Neural cell (in vitro differentiated cells): ENCODE measurements at regions not wholly inside any gene's neighbourhood (a gene's known extent, or its start where the extent isn't known, plus 50 kb on each side); places are given as distances from the start of the nearest gene placed in this dataset.

Experiments used
- H2AFZ ChIP-seq: fragments of 200-600, 300-800 bp; sonication (generic), shearing (Covaris generic); 2 replicates; pipeline ENCODE4 v1.6.0; 2014; ENCODE audit warnings: low read depth, mild to moderate bottlenecking, antibody characterized with exemption, low read length, moderate library complexity
- H3F3A ChIP-seq: fragments of 200-600 bp; shearing (Covaris generic); 2 replicates; pipeline ENCODE4 v1.6.1; 2016; ENCODE audit warnings: mild to moderate bottlenecking, moderate library complexity, mixed read lengths, antibody characterized with exemption, low read length; ENCODE audit not compliant: insufficient read depth, poor library complexity, severe bottlenecking
- H3K27ac ChIP-seq: fragments of 200-600, 300-800 bp; sonication (generic), shearing (Covaris generic); 2 replicates; pipeline ENCODE4 v1.5.1; 2014; ENCODE audit warnings: mild to moderate bottlenecking, low read length, moderate library complexity
- H3K27me3 ChIP-seq: fragments of 300-800, 200-600 bp; sonication (generic), shearing (Covaris generic); 2 replicates; pipeline ENCODE4 v1.6.0; 2014; ENCODE audit warnings: mild to moderate bottlenecking, low read depth, low read length, moderate library complexity; ENCODE audit not compliant: insufficient read depth
- H3K36me3 ChIP-seq: fragments of 300-800, 200-600 bp; sonication (generic), shearing (Covaris generic); 2 replicates; pipeline ENCODE4 v1.5.1; 2014; ENCODE audit warnings: mild to moderate bottlenecking, antibody characterized with exemption, low read length, moderate library complexity; ENCODE audit not compliant: insufficient read depth
- H3K4me2 ChIP-seq: fragments of 300-800, 200-600 bp; sonication (generic), shearing (Covaris generic); 2 replicates; pipeline ENCODE4 v1.6.0; 2014; ENCODE audit warnings: mild to moderate bottlenecking, low read length
- H3K4me3 ChIP-seq: fragments of 300-800, 200-600 bp; sonication (generic), shearing (Covaris generic); 2 replicates; pipeline ENCODE4 v1.5.1; 2014; ENCODE audit warnings: mild to moderate bottlenecking, low read length, moderate library complexity
- H3K79me2 ChIP-seq: fragments of 200-600 bp; shearing (Covaris generic); replicated peaks from 2 replicates; pipeline ENCODE4 v1.6.0; 2014; ENCODE audit warnings: mild to moderate bottlenecking, low read length, moderate library complexity; ENCODE audit not compliant: insufficient read depth
- H3K9ac ChIP-seq: fragments of 300-800, 200-600 bp; sonication (generic), shearing (Covaris generic); 2 replicates; pipeline ENCODE4 v1.6.1; 2016; ENCODE audit warnings: mild to moderate bottlenecking, low read length, mixed read lengths
- H3K9me2 ChIP-seq: fragments of 200-600 bp; shearing (Covaris generic); 2 replicates; pipeline ENCODE4 v1.6.1; 2016; ENCODE audit warnings: mild to moderate bottlenecking, low read length, mixed read lengths; ENCODE audit not compliant: insufficient read depth
- H3K9me3 ChIP-seq: fragments of 200-600, 300-800 bp; sonication (generic), shearing (Covaris generic); 2 replicates; pipeline ENCODE4 v1.6.1; 2016; ENCODE audit warnings: mild to moderate bottlenecking, mixed run types, low read length, moderate library complexity, mixed read lengths
- H4K20me1 ChIP-seq: fragments of 200-600 bp; shearing (Covaris generic); 2 replicates; pipeline ENCODE4 v1.6.1; 2016; ENCODE audit warnings: mild to moderate bottlenecking, mixed run types; ENCODE audit not compliant: insufficient read depth
- CTCF ChIP-seq: fragments of 450-650 bp; IDR thresholded peaks from 2 replicates; pipeline ENCODE4 v1.5.1; 2014; ENCODE audit warnings: antibody characterized with exemption, mild to moderate bottlenecking, moderate library complexity; ENCODE audit not compliant: poor library complexity, severe bottlenecking
- EP300 ChIP-seq: fragments of 450-650 bp; conservative IDR thresholded peaks from 2 replicates; pipeline ENCODE4 v1.6.1; 2014; ENCODE audit warnings: antibody characterized with exemption, mild to moderate bottlenecking, moderate library complexity; ENCODE audit not compliant: poor library complexity, severe bottlenecking
- EZH2 ChIP-seq: fragments of 200-600, 300-800 bp; shearing (Covaris generic), sonication (generic); IDR thresholded peaks from 2 replicates; pipeline ENCODE4 v1.6.1; 2014; ENCODE audit warnings: antibody characterized with exemption, low read length, borderline replicate concordance, mild to moderate bottlenecking; ENCODE audit not compliant: insufficient read depth, poor library complexity, severe bottlenecking
- MXI1 ChIP-seq: fragments of 450-650 bp; conservative IDR thresholded peaks from 2 replicates; pipeline ENCODE4 v1.6.1; 2014; ENCODE audit warnings: antibody characterized with exemption, mild to moderate bottlenecking; ENCODE audit not compliant: poor library complexity, severe bottlenecking
- POLR2AphosphoS5 ChIP-seq: IDR thresholded peaks from 2 replicates; pipeline ENCODE4 v1.6.1; 2012
- RAD21 ChIP-seq: fragments of 450-650 bp; conservative IDR thresholded peaks from 2 replicates; pipeline ENCODE4 v1.6.1; 2014; ENCODE audit warnings: antibody characterized with exemption, mild to moderate bottlenecking, moderate library complexity
- REST ChIP-seq: IDR thresholded peaks from 2 replicates; pipeline ENCODE4 v1.6.1; 2012; ENCODE audit warnings: borderline replicate concordance
- SMC3 ChIP-seq: fragments of 450-650 bp; conservative IDR thresholded peaks from 2 replicates; pipeline ENCODE4 v1.6.1; 2014; ENCODE audit warnings: antibody characterized with exemption, mild to moderate bottlenecking, moderate library complexity; ENCODE audit not compliant: poor library complexity
- TAF1 ChIP-seq: IDR thresholded peaks from 2 replicates; pipeline ENCODE4 v1.6.1; 2012; ENCODE audit warnings: low read depth

- Histone ChIP-seq H3K36me3 (no peaks in the 10 kb centered on the region), H3K4me3 (no peak overlapping the region), H4K20me1 (no peaks in the 10 kb centered on the region), H3K9me2 (no peaks in the 10 kb centered on the region), H3F3A (no peaks in the 10 kb centered on the region), H3K4me2 (no peak overlapping the region), H3K79me2 (no peaks in the 10 kb centered on the region), H3K27ac (no peak overlapping the region), H3K27me3 (no peaks in the 10 kb centered on the region), H3K9ac (no peak overlapping the region), H2AFZ (no peak overlapping the region), H3K9me3 (no peaks in the 10 kb centered on the region)
- TF ChIP-seq CTCF: no peak
- TF ChIP-seq REST: no peak
- no peak for TF ChIP-seq POLR2AphosphoS5
These were observed 1026.9 kb downstream of the LRFN5 start for GRCh38 chr14:42633504-42634095.

GRCh38 chr14:42629553-42629952 lies 1022.9 kb downstream of the LRFN5 start:
- Histone ChIP-seq H2AFZ (no peak overlapping the region), H3K27ac (no peak overlapping the region), H3K9me2 (no peaks in the 10 kb centered on the region), H3K27me3 (no peaks in the 10 kb centered on the region), H3K4me2 (no peak overlapping the region), H3F3A (no peaks in the 10 kb centered on the region), H3K79me2 (no peaks in the 10 kb centered on the region), H3K9ac (no peak overlapping the region), H3K9me3 (no peaks in the 10 kb centered on the region), H4K20me1 (no peaks in the 10 kb centered on the region), H3K4me3 (no peak overlapping the region), H3K36me3 (no peaks in the 10 kb centered on the region)
- TF ChIP-seq EZH2 (no peak), MXI1 (no peak), EP300 (no peak), REST (no peak), TAF1 (no peak), CTCF (no peak), RAD21 (no peak), SMC3 (no peak), POLR2AphosphoS5 (no peak)
